NCI-H2196 (cell line): ENCODE measurements at regions not wholly inside any gene's neighbourhood (a gene's known extent, or its start where the extent isn't known, plus 50 kb on each side); places are given as distances from the start of the nearest gene placed in this dataset.

Experiments
- DNase-seq: peaks from one replicate; lab custom pipeline; 2025; ENCODE audit not compliant: unreplicated experiment; lab: John Stamatoyannopoulos, UW

DNA sequence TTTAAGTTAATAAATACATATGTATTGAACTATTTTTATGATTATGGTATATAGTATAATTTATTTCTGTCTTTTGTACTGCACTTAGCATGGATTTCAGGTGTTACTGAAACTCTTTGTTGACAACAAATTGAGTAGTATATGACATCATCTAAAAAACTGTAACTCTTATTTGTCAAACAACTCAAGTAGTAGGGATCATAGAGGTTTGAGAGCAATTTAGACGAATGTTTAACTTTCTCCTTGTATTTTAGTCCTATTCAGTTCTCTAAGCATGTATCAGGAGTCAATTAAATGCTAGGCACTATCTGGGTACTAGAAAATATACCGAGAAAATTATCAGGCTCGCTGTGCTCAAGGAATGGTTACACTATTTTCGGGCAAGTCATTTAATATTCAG is 595.2 kb downstream of the METTL15 start:
- no peak for DNase-seq

DNA sequence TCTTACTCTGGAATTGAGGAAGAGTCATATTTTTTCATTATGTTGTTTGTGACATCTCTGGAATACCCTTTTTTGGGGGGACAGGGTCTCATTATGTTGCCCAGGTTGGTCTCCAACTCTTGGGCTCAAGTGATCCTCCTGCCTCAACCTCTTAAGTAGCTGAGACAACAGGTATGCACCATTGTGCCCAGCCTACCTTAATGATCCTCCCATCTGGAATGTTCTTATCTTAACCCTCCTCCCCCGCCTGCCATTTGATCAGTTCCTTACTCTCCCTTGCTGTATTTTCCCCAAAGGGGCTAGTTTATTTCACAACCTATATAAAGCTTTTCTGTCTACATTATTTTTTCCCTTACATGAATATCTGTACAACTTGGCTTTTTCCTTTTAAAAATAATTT is 594.7 kb downstream of the METTL15 start:
- DNase-seq: no peak

DNA sequence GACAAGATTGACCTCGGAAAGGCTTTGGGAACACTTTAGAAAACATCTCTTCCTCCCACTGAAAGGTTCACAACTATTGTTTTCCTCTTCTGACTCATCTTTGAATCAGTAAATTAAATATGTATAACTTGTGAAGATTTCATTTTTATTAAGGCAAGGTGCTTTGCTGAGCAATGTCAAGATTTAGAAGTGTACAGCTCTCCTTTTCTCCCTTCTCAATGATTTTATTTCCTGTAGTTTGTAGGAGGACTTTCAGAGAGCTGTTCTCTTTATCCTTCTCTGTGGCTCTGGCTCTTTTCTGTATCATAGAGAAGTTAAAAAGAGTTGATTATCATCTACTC is 594.2 kb downstream of the METTL15 start:
- DNase-seq: no peak

DNA sequence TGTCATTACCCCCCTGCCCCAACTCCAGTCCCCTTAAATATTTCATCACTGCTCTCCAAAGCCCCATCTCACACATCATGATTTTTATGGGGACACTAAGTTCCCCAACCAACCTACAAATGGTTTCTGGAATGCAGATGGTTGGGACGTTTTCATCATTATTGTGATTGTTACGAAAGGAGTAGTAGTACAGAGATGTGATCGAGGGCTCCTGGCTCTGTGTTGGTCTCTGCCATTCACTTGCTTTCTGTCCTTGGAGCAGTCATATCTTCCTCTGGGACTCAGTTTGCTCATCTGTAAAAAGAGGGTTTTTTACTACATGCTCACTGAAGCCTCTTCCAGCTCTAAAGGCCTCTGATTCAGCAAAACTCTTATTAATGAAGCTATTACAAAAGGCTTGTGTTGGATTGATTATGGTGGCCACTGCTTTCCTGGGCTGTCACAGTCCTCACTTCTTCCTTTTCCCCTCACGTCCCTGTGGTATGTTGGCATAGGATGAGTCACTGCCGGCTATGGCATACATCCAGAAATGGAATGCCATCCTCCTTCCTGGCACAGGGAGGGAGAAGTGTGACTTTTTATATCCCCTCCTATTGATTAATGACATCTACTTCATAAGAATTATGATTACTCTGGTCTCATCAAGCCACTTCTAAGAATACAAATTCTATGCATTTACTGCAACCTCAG is 593.7 kb downstream of the METTL15 start:
- DNase-seq: no peak

- DNase-seq: no peak
These were observed 591.5 kb downstream of the METTL15 start for GRCh38 chr11:28699701-28700100.

DNA sequence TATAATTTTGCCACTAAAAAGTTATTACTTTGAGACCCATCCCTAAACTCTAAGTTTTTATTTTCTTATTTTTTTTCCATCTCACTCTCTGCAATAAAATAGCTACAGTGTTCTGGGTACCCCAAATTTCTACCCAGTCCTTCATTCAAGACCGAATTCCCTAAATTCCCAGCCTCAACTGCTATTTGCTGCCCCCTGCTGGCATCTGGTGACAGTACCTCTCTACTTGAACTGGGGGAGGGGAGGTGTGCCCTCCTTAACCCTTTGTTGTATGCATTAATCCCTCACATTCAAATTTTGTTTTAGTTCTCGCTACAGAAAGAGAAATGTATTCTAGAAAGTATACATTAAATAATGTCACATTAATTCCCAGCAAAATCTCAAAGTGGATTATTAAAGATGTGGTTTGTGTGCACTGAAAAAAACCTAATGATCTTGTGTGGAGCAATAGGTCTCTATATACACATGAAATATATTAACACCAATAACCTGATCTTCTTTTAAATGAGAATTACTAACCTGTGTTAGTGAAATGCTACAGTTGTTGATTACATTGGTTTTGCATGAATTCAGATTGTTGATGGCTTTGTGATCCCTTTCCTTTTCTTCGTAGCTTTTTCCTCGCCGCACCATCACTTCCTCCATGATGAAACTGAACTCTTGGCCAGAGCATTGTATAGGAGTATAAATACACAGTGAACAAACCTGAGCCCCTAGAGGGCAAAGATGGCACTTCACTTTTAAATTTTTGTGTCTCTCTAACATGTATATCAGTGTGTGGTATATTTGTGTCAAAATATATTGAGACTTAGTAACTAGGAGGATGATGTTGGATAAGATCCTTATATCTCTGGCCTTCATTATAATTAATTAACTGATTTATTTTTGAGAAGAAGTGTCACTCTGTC is 590.0 kb downstream of the METTL15 start:
- DNase-seq: peak; percentile 51

DNA sequence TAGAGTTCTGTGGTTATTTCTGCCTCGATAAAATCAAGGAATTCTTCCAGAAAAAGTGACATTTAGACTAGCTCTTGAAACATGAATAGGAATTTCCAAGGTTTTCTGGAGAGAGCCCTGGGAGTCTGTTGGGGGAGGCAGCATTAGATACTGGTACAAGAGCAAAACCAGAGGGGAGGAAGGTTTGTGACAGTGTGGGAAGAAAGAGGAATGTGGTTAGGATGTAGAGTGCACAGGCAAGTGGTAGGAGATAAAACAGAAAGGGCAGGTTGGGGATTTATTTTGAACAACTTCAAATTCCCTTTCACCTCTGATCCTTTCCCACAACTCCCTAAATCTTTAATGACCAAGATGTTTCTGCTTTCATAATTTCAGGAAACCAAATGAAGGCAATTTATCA is 588.4 kb downstream of the METTL15 start:
- no peak for DNase-seq

- DNase-seq: no peak
These were observed 582.6 kb downstream of the METTL15 start for GRCh38 chr11:28690746-28691145.

GRCh38 chr11:28684011-28684586 is 575.9 kb downstream of the METTL15 start:
- no peak for DNase-seq

DNA sequence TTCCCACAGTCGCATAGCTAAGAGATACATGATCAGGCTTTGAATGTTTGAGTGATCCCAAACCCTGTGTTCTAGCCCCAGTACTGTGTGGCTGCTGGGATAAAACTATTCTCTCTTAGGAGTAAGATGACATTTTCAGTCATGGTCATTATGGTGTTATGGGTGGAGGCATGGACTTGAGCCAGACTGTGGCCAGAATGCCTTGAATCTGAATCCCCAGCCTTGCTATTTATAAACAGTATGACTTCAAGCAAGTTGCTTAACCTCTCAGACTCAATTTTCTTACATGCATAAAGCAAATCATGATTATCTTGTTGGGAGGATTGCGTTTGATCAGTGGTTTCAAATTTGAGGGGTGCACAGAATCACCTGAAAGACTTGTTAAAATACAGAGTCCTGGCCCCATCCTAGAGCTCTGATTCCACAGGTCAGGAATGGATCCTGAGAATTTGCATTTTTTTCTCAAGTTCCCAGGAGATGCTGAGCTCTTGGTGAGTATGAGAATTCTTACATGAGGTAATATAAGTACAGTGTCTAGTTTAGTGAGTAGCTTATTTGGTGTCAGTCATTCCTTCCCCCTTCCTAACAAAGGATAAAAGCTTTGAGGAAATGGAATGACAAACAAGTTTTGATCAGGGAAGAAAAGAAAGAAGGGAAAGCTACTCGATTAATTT is 571.7 kb downstream of the METTL15 start:
- DNase-seq: no peak

GRCh38 chr11:28677721-28678120 is 569.5 kb downstream of the METTL15 start:
- DNase-seq: no peak

- no peak for DNase-seq
These were observed 567.0 kb downstream of the METTL15 start for GRCh38 chr11:28675183-28675582.

- DNase-seq: no peak
These were observed 566.4 kb downstream of the METTL15 start for GRCh38 chr11:28674433-28675103.

- no peak for DNase-seq
These were observed 565.7 kb downstream of the METTL15 start for GRCh38 chr11:28673691-28674432.

DNA sequence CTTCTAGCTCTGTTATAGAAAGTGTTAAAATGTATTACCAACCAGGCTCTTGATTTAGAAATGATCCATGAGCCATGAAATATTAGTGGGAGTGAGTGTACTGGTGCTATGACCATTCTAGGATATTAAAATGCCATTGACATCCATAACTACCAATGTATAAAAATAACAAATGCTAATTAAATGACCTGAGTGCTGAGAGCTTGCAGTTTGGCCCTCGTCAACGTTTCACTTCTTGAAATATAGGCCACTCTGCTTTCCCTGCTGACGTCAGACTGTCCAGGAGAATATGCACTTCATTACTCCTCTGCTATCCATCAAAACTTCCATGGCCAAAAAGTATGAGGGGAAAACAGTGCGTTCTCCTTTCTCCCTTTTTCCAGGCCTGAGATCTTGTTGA is 563.1 kb downstream of the METTL15 start:
- DNase-seq: no peak

- DNase-seq: no peak
These were observed 558.4 kb downstream of the METTL15 start for GRCh38 chr11:28666632-28667031.

GRCh38 chr11:28659716-28660348 is 551.6 kb downstream of the METTL15 start:
- no peak for DNase-seq

DNA sequence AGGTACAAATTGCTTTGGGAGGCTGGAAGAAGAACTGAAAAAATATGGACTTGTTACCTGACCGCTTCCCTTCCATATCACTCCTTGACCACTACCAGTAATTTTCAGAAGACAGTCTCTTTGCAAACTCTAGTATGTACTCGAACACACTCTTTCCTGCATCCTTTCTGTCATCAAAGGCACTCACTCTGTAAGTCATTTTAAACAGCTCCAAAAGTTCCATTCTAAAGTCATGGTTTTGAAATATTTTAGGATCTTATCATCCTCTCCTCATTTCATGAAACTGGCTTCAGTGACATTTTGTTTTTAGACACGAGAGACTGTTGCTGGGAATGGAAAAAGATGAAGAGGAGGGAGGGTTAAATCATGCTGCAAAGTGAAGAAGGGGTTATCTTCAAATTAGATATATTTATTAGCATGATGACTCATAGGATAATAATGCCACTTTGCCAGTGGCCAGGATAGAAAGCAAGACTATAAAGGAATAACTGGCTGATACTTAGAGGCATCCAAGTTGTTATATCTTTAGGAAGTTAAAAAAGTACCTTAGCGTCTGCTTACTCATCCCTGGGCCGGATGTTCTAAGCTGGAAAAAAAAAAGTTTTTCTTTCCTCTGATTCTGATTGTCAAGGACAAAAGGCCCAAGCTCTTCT is 549.3 kb downstream of the METTL15 start:
- no peak for DNase-seq

- DNase-seq: no peak
These were observed 546.0 kb downstream of the METTL15 start for GRCh38 chr11:28654191-28654590.
